ENCODE measurements at regions not wholly inside any gene's neighbourhood (a gene's known extent, or its start where the extent isn't known, plus 50 kb on each side); places are given as distances from the start of the nearest gene placed in this dataset.

DNA sequence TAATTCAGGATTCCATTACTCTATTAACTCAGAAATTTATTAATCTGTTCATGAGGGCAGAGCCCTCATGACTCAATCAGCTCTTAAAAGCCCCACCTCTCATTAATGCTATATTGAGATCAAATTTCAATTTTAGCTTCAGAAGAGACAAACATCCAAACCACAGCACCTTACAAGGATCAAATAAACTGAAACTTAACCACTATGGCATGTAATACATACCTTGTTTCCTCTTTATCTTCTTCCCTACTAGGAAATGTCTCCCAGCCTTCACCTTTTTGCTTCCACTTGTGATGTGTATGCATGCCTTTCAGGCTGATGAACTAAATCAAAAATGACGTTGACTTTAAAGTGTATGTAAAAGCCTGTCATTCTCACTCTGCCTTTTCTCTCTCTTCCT is 2121.3 kb downstream of the NCAM2 start:
- H3K4me3 ChIP-seq (ENCODE audit: low read length): no peak overlapping the region
- no CpG with 5 or more reads among the region's 1 CpG for WGBS (ENCODE audit: insufficient coverage)
- H3K36me3 ChIP-seq (ENCODE audit: control insufficient read depth, insufficient read depth, low read length): no peaks in the 10 kb centered on the region
- H3K9me3 ChIP-seq (ENCODE audit: control insufficient read depth, insufficient read depth, low read length): no peaks in the 10 kb centered on the region
- intact Hi-C loops (cut with micrococcal nuclease): no loop called here
- DNase-seq (no peak), ATAC-seq (no peak)
- H3K27ac Mint-ChIP-seq: no peak overlapping the region
- no peak for TF ChIP-seq CTCF (IDR thresholded peaks at IDR 0.05)
- H3K36me3 Mint-ChIP-seq: peaks cover 9% of the 10 kb centered on the region
- peaks cover 8 to 10% of the 10 kb centered on the region in 2 donors for H3K9me3 Mint-ChIP-seq
- H3K27me3 ChIP-seq (ENCODE audit: control insufficient read depth, insufficient read depth, low read length): no peaks in the 10 kb centered on the region
- no peaks in the 10 kb centered on the region for H3K27me3 Mint-ChIP-seq (ENCODE audit: low read depth in 2 of 2)
- no peak overlapping the region for H3K27ac ChIP-seq (ENCODE audit: low read length)
- no peak overlapping the region for H3K4me3 Mint-ChIP-seq
- H3K4me1 Mint-ChIP-seq: no peaks in the 10 kb centered on the region
- H3K4me1 ChIP-seq (ENCODE audit: control insufficient read depth, insufficient read depth, low read length): no peaks in the 10 kb centered on the region

DNA sequence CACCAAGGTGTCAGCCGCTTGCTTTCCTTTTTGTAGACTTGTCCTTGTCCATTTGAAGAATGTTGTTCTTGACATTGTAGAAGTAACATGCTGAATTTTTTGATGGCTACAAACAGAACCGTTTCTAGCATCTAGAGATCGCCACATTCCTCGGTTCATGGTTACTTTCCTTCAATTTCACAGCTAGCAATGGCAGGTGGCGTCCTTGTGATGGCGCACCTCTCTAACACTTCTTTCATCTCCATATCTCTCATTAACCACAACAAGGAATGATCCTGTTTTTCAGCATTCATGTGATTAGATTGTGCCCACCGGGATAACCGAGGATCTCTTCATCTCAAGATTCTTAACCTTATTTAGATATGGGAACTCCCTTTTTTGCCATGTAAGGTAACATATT is 2129.8 kb downstream of the NCAM2 start:
- Mint-ChIP-seq H3K27ac (no peak overlapping the region), H3K4me3 (no peak overlapping the region), H3K4me1 (no peaks in the 10 kb centered on the region), H3K9me3 (peaks cover 16 to 17% of the 10 kb centered on the region in 2 donors), H3K36me3 (no peaks in the 10 kb centered on the region), H3K27me3 (ENCODE audit: low read depth in 2 of 2) (no peaks in the 10 kb centered on the region)
- Histone ChIP-seq H3K27me3 (ENCODE audit: control insufficient read depth, insufficient read depth, low read length) (no peaks in the 10 kb centered on the region), H3K4me3 (ENCODE audit: low read length) (no peak overlapping the region), H3K36me3 (ENCODE audit: control insufficient read depth, insufficient read depth, low read length) (no peaks in the 10 kb centered on the region), H3K27ac (ENCODE audit: low read length) (no peak overlapping the region), H3K4me1 (ENCODE audit: control insufficient read depth, insufficient read depth, low read length) (no peaks in the 10 kb centered on the region), H3K9me3 (ENCODE audit: control insufficient read depth, insufficient read depth, low read length) (no peaks in the 10 kb centered on the region)
- DNase-seq (no peak), ATAC-seq (no peak)
- TF ChIP-seq CTCF (IDR thresholded peaks at IDR 0.05): no peak
- WGBS (ENCODE audit: insufficient coverage): 86% methylated on average over 8 of the region's 8 CpGs
- intact Hi-C loops (cut with micrococcal nuclease): no loop called here

GRCh38 chr21:23130308-23130707 is 2132.1 kb downstream of the NCAM2 start:
- ATAC-seq: no peak
- TF ChIP-seq CTCF (IDR thresholded peaks at IDR 0.05): no peak
- peaks cover 6% of the 10 kb centered on the region for H3K36me3 Mint-ChIP-seq
- no peak for DNase-seq
- Histone ChIP-seq H3K9me3 (ENCODE audit: control insufficient read depth, insufficient read depth, low read length) (peaks cover 2% of the 10 kb centered on the region), H3K36me3 (ENCODE audit: control insufficient read depth, insufficient read depth, low read length) (no peaks in the 10 kb centered on the region), H3K27ac (ENCODE audit: low read length) (no peak overlapping the region), H3K4me3 (ENCODE audit: low read length) (no peak overlapping the region), H3K27me3 (ENCODE audit: control insufficient read depth, insufficient read depth, low read length) (no peaks in the 10 kb centered on the region), H3K4me1 (ENCODE audit: control insufficient read depth, insufficient read depth, low read length) (no peaks in the 10 kb centered on the region)
- no peak overlapping the region for H3K4me3 Mint-ChIP-seq
- no peak overlapping the region for H3K27ac Mint-ChIP-seq
- H3K4me1 Mint-ChIP-seq: no peaks in the 10 kb centered on the region
- no peaks in the 10 kb centered on the region for H3K27me3 Mint-ChIP-seq (ENCODE audit: low read depth in 2 of 2)
- peaks cover 18% of the 10 kb centered on the region in 2 donors for H3K9me3 Mint-ChIP-seq
- intact Hi-C loops (cut with micrococcal nuclease): no loop called here

DNA sequence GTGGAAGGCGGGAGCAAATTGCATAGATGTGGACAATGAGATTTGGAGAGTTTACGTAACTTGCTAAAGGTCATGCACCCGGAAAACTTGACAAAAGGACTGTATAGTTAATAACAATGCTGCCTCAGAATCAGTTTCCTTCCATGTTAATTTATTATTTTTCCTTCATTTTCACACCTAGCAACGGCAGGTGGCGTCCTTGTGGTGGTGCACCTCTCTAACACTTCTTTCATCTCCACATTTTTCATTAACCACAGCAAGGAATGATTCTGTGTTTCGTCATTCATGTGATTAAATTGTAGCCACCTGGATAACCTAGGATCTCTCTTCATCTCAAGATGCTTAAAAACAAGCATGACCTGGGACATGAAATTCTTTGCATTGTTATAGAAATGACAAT is 2133.0 kb downstream of the NCAM2 start:
- Mint-ChIP-seq H3K4me1 (no peaks in the 10 kb centered on the region), H3K27ac (no peak overlapping the region), H3K27me3 (ENCODE audit: low read depth in 2 of 2) (no peaks in the 10 kb centered on the region), H3K4me3 (no peak overlapping the region), H3K36me3 (peaks cover 6% of the 10 kb centered on the region), H3K9me3 (peaks cover 14 to 19% of the 10 kb centered on the region in 2 donors)
- ATAC-seq (no peak), DNase-seq (no peak)
- H3K36me3 ChIP-seq (ENCODE audit: control insufficient read depth, insufficient read depth, low read length): no peaks in the 10 kb centered on the region
- 70% methylated on average over 5 of the region's 6 CpGs for WGBS (ENCODE audit: insufficient coverage)
- no peak for TF ChIP-seq CTCF (IDR thresholded peaks at IDR 0.05)
- H3K9me3 ChIP-seq (ENCODE audit: control insufficient read depth, insufficient read depth, low read length): peaks cover 5% of the 10 kb centered on the region
- intact Hi-C loops (cut with micrococcal nuclease): no loop called here
- H3K4me3 ChIP-seq (ENCODE audit: low read length): no peak overlapping the region
- H3K27me3 ChIP-seq (ENCODE audit: control insufficient read depth, insufficient read depth, low read length): no peaks in the 10 kb centered on the region
- H3K4me1 ChIP-seq (ENCODE audit: control insufficient read depth, insufficient read depth, low read length): no peaks in the 10 kb centered on the region
- no peak overlapping the region for H3K27ac ChIP-seq (ENCODE audit: low read length)

Measured in natural killer cell (primary cell).